SK-N-MC (cell line): ENCODE measurements at regions not wholly inside any gene's neighbourhood (a gene's known extent, or its start where the extent isn't known, plus 50 kb on each side); places are given as distances from the start of the nearest gene placed in this dataset.

ENCODE experiments used
- EZH2 ChIP-seq: fragments of 200-600 bp; sonication (generic); IDR thresholded peaks from one replicate; pipeline ENCODE4 v1.6.1; 2017; ENCODE audit warnings: antibody characterized with exemption
- POLR2AphosphoS5 ChIP-seq: IDR thresholded peaks from 2 replicates; pipeline ENCODE4 v1.6.1; 2012; ENCODE audit warnings: mild to moderate bottlenecking, low read depth, low read length, borderline replicate concordance

- no peak for TF ChIP-seq POLR2AphosphoS5
- no peak for TF ChIP-seq EZH2
Observed at GRCh38 chr13:22041741-22042140, 370.9 kb downstream of the FGF9 start.
